GM21423 (cell line): ENCODE measurements at regions not wholly inside any gene's neighbourhood (a gene's known extent, or its start where the extent isn't known, plus 50 kb on each side); places are given as distances from the start of the nearest gene placed in this dataset.

Source experiments
- ATAC-seq: cut with Tn5 transposase; IDR thresholded peaks from one replicate; pipeline ENCODE4 v1.9.1; 2021; ENCODE audit warnings: mild to moderate bottlenecking, moderate library complexity; ENCODE audit not compliant: unreplicated experiment

- ATAC-seq: no peak
These were observed 563.0 kb downstream of the SOX6 start for GRCh38 chr11:15793043-15793996.

GRCh38 chr11:15794361-15795150 is 561.8 kb downstream of the SOX6 start:
- ATAC-seq: no peak

GRCh38 chr11:15795378-15795777 is 561.0 kb downstream of the SOX6 start:
- no peak for ATAC-seq

GRCh38 chr11:15800111-15800800 is 556.1 kb downstream of the SOX6 start:
- ATAC-seq: no peak

- no peak for ATAC-seq
These were observed 555.2 kb downstream of the SOX6 start for GRCh38 chr11:15801126-15801525.

- ATAC-seq: no peak
These were observed 554.7 kb downstream of the SOX6 start for GRCh38 chr11:15801616-15802015.

- no peak for ATAC-seq
These were observed 550.6 kb downstream of the SOX6 start for GRCh38 chr11:15805726-15806125.

- ATAC-seq: no peak
These were observed 550.1 kb downstream of the SOX6 start for GRCh38 chr11:15806217-15806616.

- no peak for ATAC-seq
These were observed 548.5 kb downstream of the SOX6 start for GRCh38 chr11:15807827-15808226.

- ATAC-seq: no peak
These were observed 546.3 kb downstream of the SOX6 start for GRCh38 chr11:15810082-15810481.

- no peak for ATAC-seq
These were observed 545.8 kb downstream of the SOX6 start for GRCh38 chr11:15810525-15810924.

- ATAC-seq: no peak
These were observed 540.8 kb downstream of the SOX6 start for GRCh38 chr11:15815246-15816195.

GRCh38 chr11:15816260-15816871 is 540.0 kb downstream of the SOX6 start:
- ATAC-seq: no peak

GRCh38 chr11:15817001-15817400 is 539.3 kb downstream of the SOX6 start:
- ATAC-seq: no peak

GRCh38 chr11:15818132-15818842 is 538.1 kb downstream of the SOX6 start:
- ATAC-seq: no peak

GRCh38 chr11:15819679-15820286 is 536.6 kb downstream of the SOX6 start:
- ATAC-seq: no peak

- no peak for ATAC-seq
These were observed 534.9 kb downstream of the SOX6 start for GRCh38 chr11:15821451-15821850.

GRCh38 chr11:15824060-15824459 is 532.3 kb downstream of the SOX6 start:
- no peak for ATAC-seq
